ENCODE measurements at regions not wholly inside any gene's neighbourhood (a gene's known extent, or its start where the extent isn't known, plus 50 kb on each side); places are given as distances from the start of the nearest gene placed in this dataset.
"Not testable (repeated sequence)": the region's sequence is repeated elsewhere in the genome, so short reads cannot be mapped to it uniquely, and the experiment has no call there.

DNA sequence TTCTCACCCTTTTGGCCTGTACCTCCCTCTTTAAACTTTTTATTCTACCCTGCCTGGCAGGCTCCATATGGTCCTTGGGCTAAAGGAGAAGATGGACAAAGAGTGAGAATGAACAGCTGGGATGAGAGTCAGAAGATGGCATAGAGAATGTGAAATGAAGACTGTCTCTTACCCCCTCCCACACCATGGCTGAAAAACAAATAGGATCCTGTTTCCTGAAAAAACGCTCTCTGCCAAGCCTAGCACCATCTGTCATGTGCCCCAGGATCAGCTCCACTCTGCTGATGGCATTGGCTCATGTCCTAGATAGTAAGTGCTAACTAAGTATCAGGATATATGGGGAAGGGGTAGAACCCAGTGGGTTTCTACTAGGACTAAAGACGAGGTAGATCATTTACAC lies 238.6 kb downstream of the MEX3B start:
- Histone ChIP-seq H2AFZ (ENCODE audit: low read depth) (no peak overlapping the region), H3K36me3 (ENCODE audit: insufficient read depth) (no peaks in the 10 kb centered on the region), H3K79me2 (ENCODE audit: insufficient read depth, low read depth) (no peaks in the 10 kb centered on the region), H4K20me1 (ENCODE audit: insufficient read depth) (no peaks in the 10 kb centered on the region), H3K4me1 (ENCODE audit: low read depth, poor library complexity, severe bottlenecking) (no peaks in the 10 kb centered on the region), H3K9ac (no peak overlapping the region), H3K27me3 (ENCODE audit: insufficient read depth, low read depth) (no peaks in the 10 kb centered on the region), H3K27ac (no peak overlapping the region), H3K4me2 (no peak overlapping the region), H3K4me3 (IDR thresholded peaks at IDR 0.05; ENCODE audit: insufficient read depth, low read depth, low read length) (no peak overlapping the region)
- TF ChIP-seq, protein P1, sequence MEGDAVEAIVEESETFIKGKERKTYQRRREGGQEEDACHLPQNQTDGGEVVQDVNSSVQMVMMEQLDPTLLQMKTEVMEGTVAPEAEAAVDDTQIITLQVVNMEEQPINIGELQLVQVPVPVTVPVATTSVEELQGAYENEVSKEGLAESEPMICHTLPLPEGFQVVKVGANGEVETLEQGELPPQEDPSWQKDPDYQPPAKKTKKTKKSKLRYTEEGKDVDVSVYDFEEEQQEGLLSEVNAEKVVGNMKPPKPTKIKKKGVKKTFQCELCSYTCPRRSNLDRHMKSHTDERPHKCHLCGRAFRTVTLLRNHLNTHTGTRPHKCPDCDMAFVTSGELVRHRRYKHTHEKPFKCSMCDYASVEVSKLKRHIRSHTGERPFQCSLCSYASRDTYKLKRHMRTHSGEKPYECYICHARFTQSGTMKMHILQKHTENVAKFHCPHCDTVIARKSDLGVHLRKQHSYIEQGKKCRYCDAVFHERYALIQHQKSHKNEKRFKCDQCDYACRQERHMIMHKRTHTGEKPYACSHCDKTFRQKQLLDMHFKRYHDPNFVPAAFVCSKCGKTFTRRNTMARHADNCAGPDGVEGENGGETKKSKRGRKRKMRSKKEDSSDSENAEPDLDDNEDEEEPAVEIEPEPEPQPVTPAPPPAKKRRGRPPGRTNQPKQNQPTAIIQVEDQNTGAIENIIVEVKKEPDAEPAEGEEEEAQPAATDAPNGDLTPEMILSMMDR (conservative IDR thresholded peaks at IDR 0.05; ENCODE audit: low read depth, low read length) = no peak

DNA sequence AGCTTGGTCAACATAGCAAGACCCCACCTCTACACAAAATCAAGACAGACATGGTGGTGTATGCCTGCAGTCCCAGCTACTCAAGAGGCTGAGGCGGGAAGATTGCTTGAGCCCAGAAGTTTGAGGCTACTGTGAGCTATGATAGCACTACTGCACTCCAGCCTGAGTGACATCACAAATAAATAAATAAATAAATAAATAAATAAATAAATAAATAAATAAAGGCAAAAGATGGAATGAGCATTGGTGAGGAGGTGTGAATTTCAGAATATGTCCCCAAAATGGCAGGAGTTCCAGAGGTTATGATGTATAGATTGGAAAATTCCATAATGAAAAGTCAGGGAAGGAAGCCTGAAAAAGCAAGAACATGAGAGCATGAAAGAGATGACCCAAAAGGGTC lies 249.9 kb downstream of the MEX3B start:
- no peak overlapping the region for H3K9ac ChIP-seq
- H3K27ac ChIP-seq = no peak overlapping the region
- H3K4me2 ChIP-seq = no peak overlapping the region
- no peak overlapping the region for H2AFZ ChIP-seq (ENCODE audit: low read depth)
- no peaks in the 10 kb centered on the region for H3K27me3 ChIP-seq (ENCODE audit: insufficient read depth, low read depth)
- no peaks in the 10 kb centered on the region for H3K36me3 ChIP-seq (ENCODE audit: insufficient read depth)
- no peaks in the 10 kb centered on the region for H4K20me1 ChIP-seq (ENCODE audit: insufficient read depth)
- no peaks in the 10 kb centered on the region for H3K4me1 ChIP-seq (ENCODE audit: low read depth, poor library complexity, severe bottlenecking)
- no peaks in the 10 kb centered on the region for H3K79me2 ChIP-seq (ENCODE audit: insufficient read depth, low read depth)
- no peak overlapping the region for H3K4me3 ChIP-seq (IDR thresholded peaks at IDR 0.05; ENCODE audit: insufficient read depth, low read depth, low read length)
- TF ChIP-seq, protein P1 (conservative IDR thresholded peaks at IDR 0.05; ENCODE audit: low read depth, low read length) = no peak

DNA sequence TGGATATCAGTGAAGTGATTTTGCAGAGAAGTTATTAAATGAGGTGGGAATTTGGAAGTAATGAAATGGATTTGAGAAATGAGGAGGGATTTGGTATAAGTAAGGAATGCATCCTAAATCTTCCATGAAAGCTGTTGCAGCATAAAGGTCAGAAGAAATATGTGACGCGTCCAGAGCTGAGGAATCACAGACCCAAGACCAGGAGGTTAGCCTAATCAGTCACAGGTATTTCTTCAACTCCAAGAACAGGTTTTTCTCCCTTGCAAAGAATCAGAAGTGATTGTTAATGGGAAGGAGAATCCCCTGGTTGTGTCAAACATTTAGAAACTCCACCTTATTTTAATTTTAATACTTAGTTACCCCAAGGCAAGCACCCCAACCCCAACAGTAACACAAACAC lies 253.2 kb downstream of the MEX3B start:
- Histone ChIP-seq H3K4me3 (IDR thresholded peaks at IDR 0.05; ENCODE audit: insufficient read depth, low read depth, low read length) (no peak overlapping the region), H3K27ac (no peak overlapping the region), H3K9ac (no peak overlapping the region), H2AFZ (ENCODE audit: low read depth) (no peak overlapping the region), H3K4me1 (ENCODE audit: low read depth, poor library complexity, severe bottlenecking) (no peaks in the 10 kb centered on the region), H3K79me2 (ENCODE audit: insufficient read depth, low read depth) (no peaks in the 10 kb centered on the region), H4K20me1 (ENCODE audit: insufficient read depth) (no peaks in the 10 kb centered on the region), H3K4me2 (no peak overlapping the region), H3K36me3 (ENCODE audit: insufficient read depth) (no peaks in the 10 kb centered on the region), H3K27me3 (ENCODE audit: insufficient read depth, low read depth) (no peaks in the 10 kb centered on the region)
- TF ChIP-seq, protein P1 (conservative IDR thresholded peaks at IDR 0.05; ENCODE audit: low read depth, low read length) = no peak

DNA sequence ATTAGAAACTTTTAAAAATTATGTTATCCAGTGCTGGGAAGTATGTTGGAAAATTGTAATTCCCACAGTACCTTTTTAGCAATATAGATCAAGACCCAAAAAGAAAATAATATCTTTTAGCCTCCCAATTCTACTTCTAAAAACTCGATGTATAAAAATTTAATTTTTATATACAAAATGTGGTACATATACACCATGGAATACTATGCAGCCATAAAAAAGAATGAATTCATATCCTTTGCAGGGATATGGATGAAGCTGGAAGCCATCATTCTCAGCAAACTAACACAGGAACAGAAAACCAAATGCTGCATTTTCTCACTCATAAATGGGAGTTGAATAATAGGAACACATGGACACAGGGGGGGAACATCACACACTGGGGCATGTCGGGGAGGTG lies 254.5 kb downstream of the MEX3B start:
- not testable (repeated sequence) for H3K79me2 ChIP-seq (ENCODE audit: insufficient read depth, low read depth); H3K4me1 ChIP-seq (ENCODE audit: low read depth, poor library complexity, severe bottlenecking); H3K27ac ChIP-seq; H2AFZ ChIP-seq (ENCODE audit: low read depth); H3K27me3 ChIP-seq (ENCODE audit: insufficient read depth, low read depth); H3K4me2 ChIP-seq; H3K4me3 ChIP-seq (IDR thresholded peaks at IDR 0.05; ENCODE audit: insufficient read depth, low read depth, low read length); H3K9ac ChIP-seq; H3K36me3 ChIP-seq (ENCODE audit: insufficient read depth); H4K20me1 ChIP-seq (ENCODE audit: insufficient read depth)

DNA sequence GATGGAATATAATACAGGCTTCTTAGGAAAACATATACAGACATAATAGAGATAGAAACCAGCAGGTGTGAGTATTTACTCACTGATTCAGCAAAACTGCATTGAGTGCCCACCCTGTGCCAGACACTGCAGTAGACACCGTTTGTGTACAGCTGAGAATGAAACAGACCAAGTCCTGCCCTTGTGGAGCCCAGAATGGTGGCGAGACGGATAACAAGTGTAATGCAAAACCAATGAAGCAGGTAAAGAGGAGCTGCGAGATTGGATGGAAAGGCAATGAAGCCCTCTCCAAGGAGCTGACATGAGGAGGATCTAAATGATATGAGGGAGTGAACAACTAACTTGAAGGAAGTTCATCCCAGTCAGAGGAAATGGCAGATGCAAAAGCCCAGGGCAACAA lies 256.4 kb downstream of the MEX3B start:
- Histone ChIP-seq H3K4me3 (IDR thresholded peaks at IDR 0.05; ENCODE audit: insufficient read depth, low read depth, low read length) (no peak overlapping the region), H3K79me2 (ENCODE audit: insufficient read depth, low read depth) (no peaks in the 10 kb centered on the region), H3K27me3 (ENCODE audit: insufficient read depth, low read depth) (no peaks in the 10 kb centered on the region), H2AFZ (ENCODE audit: low read depth) (no peak overlapping the region), H3K27ac (no peak overlapping the region), H4K20me1 (ENCODE audit: insufficient read depth) (no peaks in the 10 kb centered on the region), H3K4me1 (ENCODE audit: low read depth, poor library complexity, severe bottlenecking) (no peaks in the 10 kb centered on the region), H3K9ac (no peak overlapping the region), H3K4me2 (no peak overlapping the region), H3K36me3 (ENCODE audit: insufficient read depth) (no peaks in the 10 kb centered on the region)
- TF ChIP-seq, protein P1 (conservative IDR thresholded peaks at IDR 0.05; ENCODE audit: low read depth, low read length) = no peak

Measured in KMS-11 (cell line).